GM21619 (cell line): ENCODE measurements at regions not wholly inside any gene's neighbourhood (a gene's known extent, or its start where the extent isn't known, plus 50 kb on each side); places are given as distances from the start of the nearest gene placed in this dataset.
A peak's percentile ranks its signal among the peaks of the same experiment; 100 is the strongest.
"Not testable (repeated sequence)": the region's sequence is repeated elsewhere in the genome, so short reads cannot be mapped to it uniquely, and the experiment has no call there.

Experiments
- ATAC-seq: cut with Tn5 transposase; IDR thresholded peaks from one replicate; pipeline ENCODE4 v1.9.1; 2021; ENCODE audit not compliant: unreplicated experiment

DNA sequence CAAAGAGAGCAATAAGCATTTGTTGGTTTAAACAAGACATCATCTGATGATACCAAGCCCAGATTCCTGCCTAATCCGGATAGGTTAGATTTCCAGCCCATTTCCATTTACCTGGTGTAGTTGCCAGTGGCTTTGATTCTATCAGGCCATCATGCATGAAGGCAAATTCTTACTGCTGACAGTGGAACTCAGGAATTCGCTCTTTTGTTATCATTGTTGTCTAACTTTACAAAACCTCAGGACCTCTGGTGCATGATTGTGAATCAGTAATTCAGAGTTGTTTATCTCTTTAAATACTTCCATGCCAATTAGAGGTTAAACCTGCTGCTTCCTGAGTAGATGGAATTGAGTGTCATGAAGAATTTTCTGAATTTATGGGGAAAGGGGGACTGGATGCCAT lies 76.5 kb downstream of the C9orf152 start:
- ATAC-seq = no peak

- not testable (repeated sequence) for ATAC-seq
These were observed 75.4 kb downstream of the C9orf152 start for GRCh38 chr9:110132531-110132930.

- no peak for ATAC-seq
These were observed 74.9 kb downstream of the C9orf152 start for GRCh38 chr9:110133059-110133458.

DNA sequence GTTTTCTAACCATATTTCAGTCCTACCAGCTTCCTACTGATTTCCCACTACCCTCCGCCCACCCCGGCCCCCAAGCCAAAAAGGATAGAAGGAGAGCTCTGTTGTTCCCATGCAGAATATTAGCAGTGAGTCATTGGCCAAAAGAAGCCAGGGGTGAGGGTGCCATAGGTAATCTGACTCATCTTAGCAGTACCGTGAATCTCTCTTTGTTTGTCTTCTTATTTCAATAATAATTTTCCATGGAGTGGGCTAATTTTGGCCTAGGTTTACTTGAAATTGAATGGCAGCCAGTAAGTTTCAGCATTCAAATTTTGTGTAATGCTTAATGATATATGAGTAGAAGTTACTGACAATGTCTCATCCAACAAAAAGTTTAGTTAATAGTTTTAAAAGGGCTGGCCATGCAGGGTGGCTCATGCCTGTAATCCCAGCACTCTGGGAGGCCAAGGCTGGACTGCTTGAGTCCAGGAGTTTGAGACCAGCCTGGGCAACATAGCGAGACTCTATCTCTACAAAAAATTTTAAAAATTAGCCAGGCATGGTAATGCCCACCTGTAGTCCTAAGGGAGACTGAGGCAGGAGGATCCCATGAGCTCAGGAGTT lies 74.2 kb downstream of the C9orf152 start:
- no peak for ATAC-seq

- no peak for ATAC-seq
These were observed 72.1 kb downstream of the C9orf152 start for GRCh38 chr9:110135846-110136245.

GRCh38 chr9:110136802-110137201 lies 71.2 kb downstream of the C9orf152 start:
- no peak for ATAC-seq

- ATAC-seq = no peak
These were observed 67.7 kb downstream of the C9orf152 start for GRCh38 chr9:110140276-110140675.

GRCh38 chr9:110141227-110141793 lies 66.6 kb downstream of the C9orf152 start:
- ATAC-seq = no peak

DNA sequence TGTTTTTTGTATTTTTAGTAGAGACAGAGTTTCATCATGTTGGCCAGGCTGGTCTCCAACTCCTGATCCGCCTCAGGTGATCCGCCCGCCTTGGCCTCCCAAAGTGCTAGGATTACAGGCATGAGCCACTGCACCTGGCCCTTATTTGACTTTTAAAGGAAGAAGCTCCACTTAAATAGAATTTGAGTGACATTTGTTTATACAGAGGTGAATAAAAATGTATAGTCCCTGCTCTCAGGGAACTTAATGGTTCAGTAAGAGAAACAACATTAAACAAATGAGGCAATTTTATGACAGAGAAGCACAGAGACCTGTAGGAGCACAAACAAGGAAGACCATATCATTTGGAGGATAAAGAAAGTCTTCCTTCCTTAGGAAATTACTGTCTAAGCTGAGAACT lies 65.7 kb downstream of the C9orf152 start:
- ATAC-seq = no peak

DNA sequence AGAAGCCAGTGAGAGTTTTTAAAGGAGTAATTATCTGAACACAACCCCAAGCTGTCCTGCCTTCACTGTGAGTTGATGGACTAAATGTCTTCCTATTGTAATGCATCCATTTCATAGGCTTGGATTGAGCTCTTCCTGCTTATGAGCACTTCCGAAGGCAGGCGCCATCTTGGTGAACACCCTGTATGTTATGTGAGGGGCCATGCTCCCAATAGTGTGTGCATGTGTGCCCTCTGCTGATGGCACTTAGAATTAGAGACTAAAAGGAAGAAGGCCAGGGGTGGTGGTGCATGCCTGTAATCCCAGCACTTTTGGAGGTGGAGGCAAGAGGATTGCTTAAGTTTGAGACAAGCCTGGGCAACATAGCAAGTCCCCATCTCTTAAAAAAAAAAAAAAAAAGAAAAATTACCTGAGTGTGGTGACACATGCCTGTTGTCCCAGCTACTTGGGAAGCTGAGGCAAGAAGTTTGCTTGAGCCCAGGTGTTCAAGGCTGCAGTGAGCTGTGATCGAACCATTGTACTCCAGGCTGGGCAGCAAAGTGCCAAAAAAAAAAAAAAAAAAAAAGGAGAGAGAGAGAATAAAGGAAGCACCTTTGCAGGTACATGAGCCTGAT lies 65.0 kb downstream of the C9orf152 start:
- ATAC-seq = peak; percentile 15

DNA sequence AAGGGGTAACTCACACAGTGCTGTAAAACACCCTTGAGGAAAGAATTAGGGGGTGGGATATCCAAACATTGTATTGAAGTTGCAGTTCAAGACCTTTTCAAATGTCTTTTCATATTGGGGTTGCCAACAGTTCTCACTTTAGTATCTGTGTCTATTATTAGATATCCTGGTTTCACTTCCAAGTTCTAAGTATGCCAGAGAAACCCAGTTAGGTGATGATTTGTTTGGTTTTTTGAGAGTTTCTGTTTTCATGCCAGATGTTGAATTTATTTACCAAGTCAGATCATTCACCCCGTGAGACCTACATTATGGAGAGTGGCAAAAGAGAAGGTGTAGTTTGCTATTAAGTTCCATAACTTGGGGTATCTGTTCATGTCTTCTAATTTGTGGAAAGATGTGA lies 64.5 kb downstream of the C9orf152 start:
- peak; percentile 56 for ATAC-seq

GRCh38 chr9:110143950-110144545 lies 63.9 kb downstream of the C9orf152 start:
- peak; percentile 54 for ATAC-seq

DNA sequence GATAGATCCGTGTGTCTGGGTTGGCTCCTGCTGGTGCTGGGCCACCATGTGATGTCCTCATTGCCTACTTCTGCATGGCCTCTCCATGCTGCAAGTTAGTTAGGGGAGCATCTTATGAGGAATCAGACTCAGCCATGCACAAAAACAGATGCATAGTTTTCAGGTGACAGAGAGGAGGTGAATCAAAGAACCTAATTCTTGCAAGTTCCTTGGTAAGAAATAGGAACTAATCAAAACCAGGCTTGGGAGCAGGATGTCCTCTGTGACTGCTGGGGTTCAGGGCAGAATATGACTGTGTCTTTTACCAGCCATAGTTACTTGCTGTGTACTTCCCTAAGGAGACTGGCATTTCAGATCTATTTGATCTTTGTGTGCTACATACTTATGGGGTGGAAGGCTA lies 61.6 kb downstream of the C9orf152 start:
- ATAC-seq = no peak

DNA sequence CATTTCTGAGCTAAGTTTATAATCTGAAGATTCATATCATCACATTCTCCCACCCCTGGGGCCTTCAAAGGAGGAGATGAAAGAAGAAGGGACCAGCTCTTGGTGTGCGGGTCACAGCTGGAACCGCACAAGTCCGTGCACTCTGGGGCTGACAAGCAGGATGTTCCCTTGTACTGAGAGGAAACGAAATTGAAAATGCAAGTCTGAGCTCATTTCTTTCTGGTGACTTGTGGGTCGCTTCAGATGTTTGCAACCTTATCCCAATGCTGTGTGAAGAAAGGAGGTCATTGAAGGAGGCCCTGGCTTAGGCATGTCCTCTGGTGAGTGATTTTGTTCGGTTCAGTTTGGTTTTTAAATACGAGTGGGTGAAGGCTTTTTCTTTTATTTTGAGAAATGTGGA lies 59.6 kb downstream of the C9orf152 start:
- ATAC-seq = peak; percentile 73

GRCh38 chr9:110148891-110149290 lies 59.1 kb downstream of the C9orf152 start:
- no peak for ATAC-seq
